GM12873 (cell line): ENCODE measurements at regions not wholly inside any gene's neighbourhood (a gene's known extent, or its start where the extent isn't known, plus 50 kb on each side); places are given as distances from the start of the nearest gene placed in this dataset.

ENCODE experiments used
- TF ChIP-seq, protein P1 (sequence below): IDR thresholded peaks from 2 replicates; pipeline ENCODE4 v1.5.1; 2012; ENCODE audit warnings: low read depth, mild to moderate bottlenecking, moderate library complexity, low read length, control low read depth; ENCODE audit not compliant: insufficient read depth; ENCODE audit errors: missing control alignments

DNA sequence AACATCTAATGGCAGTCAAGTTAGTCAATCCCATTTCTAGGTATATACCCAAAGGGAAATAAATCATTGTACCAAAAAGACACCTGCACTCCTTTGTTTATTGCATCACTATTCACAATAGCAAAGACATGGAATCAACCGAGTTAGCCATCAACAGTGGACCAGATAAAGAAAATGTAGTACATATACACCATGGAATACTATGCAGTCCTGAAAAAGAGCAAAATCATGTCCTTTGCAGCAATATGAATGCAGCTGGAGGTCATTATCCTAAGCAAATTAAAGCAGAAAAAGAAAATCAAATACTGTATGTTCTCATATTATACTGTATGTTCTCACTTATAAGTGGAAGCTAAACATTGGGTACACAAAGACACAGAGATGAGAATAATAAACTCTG is 204.0 kb downstream of the KCNJ2 start:
- TF ChIP-seq, protein P1, sequence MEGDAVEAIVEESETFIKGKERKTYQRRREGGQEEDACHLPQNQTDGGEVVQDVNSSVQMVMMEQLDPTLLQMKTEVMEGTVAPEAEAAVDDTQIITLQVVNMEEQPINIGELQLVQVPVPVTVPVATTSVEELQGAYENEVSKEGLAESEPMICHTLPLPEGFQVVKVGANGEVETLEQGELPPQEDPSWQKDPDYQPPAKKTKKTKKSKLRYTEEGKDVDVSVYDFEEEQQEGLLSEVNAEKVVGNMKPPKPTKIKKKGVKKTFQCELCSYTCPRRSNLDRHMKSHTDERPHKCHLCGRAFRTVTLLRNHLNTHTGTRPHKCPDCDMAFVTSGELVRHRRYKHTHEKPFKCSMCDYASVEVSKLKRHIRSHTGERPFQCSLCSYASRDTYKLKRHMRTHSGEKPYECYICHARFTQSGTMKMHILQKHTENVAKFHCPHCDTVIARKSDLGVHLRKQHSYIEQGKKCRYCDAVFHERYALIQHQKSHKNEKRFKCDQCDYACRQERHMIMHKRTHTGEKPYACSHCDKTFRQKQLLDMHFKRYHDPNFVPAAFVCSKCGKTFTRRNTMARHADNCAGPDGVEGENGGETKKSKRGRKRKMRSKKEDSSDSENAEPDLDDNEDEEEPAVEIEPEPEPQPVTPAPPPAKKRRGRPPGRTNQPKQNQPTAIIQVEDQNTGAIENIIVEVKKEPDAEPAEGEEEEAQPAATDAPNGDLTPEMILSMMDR = no peak

DNA sequence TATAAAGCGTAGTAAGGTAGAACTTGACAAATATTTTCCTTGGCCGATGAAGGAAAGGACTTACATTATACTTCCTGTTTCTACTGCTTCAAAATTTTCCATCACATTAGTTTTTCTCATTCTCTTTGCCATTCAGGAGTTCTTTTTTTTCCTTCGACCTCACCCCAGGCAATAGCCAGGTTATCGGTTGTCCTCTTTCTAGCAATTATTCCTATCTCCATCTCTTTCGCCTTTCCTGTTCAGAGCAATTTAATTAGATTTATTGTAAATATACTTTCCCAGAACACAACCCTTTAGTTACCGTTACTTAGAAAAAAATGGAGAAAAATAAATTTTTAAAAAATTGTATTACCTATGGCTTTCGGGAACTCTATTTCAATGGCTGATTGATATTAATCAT is 205.2 kb downstream of the KCNJ2 start:
- TF ChIP-seq, protein P1 = no peak

DNA sequence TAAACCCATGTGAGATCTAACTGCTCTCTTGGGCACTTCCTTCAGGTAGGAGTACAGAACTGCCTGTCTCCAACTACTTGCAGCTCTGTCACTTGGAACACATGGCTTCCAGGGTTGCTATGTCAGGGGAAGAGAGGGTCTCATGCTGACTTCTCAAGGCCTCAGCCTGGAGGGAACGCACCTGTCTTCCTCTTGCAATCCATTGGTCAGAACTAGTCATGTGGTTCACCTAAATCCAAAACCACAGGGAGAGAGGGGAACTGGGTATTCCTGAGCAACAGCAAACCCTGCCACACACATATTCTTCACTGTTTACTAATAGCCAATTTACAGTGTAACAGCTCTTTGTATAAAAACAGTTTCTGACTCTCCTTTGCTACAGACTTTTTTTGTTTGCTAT is 206.1 kb downstream of the KCNJ2 start:
- TF ChIP-seq, protein P1 = no peak

DNA sequence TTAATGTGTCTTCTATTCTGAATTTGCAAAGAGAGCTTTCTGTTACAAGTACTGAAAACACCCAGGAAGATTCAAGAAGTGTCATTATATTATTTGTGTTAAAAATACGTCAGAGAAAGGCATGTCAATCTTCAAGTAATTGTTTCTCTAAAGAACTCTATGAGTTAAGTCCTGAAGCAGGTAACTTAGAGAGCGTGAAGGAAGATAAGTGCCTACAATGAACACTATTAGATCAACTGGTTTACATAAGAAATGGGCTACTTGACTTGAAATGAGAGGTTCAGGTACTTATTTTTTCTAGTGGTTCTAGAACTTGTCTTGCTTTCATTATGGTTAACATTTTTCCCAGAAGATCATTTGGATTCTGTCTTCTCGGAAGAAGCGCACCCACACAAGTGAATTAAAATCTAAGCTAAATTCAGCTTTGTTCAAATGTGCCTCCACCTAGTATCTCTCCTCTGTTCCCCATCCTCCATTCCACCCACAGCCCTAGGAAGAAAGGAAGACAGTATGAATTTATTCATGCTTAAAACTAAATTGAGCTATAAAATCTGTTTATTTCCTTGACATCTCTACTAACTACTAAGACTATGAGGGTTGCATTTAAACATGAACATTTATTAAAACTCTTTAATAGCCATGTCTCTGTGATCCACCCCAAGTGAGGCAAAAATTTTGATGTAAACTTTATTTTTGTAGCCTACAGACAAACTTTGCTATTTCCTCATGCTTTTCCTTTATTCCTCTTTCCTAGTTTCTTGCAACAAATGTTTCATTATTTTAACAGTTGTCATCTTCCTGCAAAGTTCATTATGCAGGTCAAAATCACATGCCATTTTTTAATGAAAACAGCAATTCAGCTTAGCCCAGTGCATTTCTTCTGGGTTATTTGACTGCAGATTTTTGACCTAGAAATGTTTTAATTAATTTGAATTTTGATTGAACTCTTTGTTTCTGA is 206.8 kb downstream of the KCNJ2 start:
- TF ChIP-seq, protein P1 = no peak

DNA sequence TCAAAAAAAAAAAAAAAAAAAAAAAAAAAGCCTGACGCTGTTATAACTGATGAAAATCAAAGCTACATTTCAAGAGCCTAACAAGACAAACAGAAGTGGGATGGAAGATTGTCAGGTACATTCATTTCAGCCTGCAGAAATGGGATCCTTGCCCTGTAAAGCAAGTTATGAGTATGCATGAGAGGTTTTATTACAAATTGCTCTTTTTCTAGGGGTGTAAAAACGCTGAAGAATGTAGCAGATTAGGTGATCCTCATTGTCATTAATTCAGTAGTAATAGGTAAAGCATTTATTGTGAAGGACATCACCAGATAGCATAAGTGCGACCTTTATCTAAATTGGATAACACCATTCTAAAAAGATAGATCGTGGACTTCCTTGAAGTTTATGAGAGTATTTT is 208.3 kb downstream of the KCNJ2 start:
- TF ChIP-seq, protein P1 = no peak

DNA sequence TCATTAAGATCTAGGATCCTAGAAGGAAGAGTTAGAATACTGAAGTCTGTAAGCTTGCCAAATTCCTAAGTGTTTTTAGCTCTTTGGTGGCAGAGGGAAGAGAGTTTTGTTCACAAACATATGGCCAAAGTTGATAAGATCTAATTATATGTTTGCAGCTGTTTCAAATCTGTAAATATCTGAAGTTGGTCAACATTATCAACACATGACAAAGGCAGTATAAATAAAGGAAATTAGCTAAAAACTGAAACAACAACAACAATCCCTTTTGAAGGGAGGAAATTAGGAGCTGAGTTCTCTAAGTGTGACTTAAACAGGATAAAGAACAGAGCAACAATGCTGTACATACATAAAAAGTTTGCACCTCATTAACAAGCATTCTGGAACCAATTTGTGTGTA is 208.7 kb downstream of the KCNJ2 start:
- TF ChIP-seq, protein P1 = no peak

DNA sequence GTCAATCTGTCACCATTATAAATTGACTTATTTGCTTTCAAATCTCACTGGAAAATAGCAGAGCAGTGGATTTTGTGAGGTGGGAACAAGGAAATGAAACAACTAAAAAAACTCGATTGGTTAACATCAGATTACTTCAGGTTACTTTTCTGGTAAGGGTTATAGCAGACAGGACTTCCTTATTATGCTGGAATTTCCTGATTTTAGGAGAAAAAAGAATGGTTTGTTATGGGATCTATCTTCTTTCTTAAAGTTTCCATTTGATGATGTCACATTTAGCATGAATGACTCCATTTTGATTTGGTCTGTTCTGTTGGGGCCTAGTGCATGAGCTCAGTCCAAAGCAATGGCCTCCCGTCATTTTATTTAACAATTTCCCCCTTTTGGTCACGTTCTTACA is 210.6 kb downstream of the KCNJ2 start:
- TF ChIP-seq, protein P1 = no peak
